ENCODE measurements at regions not wholly inside any gene's neighbourhood (a gene's known extent, or its start where the extent isn't known, plus 50 kb on each side); places are given as distances from the start of the nearest gene placed in this dataset.
"Not testable (repeated sequence)": the region's sequence is repeated elsewhere in the genome, so short reads cannot be mapped to it uniquely, and the experiment has no call there.

GRCh38 chr7:11985971-11986370, 154.0 kb upstream of the THSD7A start:
- no peak for DNase-seq (ENCODE audit: extremely low read depth in 1 of 11, low read depth in 9 of 11, low spot score in 4 of 11)

GRCh38 chr7:11988186-11988585, 156.2 kb upstream of the THSD7A start:
- no peak for DNase-seq (ENCODE audit: extremely low read depth in 1 of 11, low read depth in 9 of 11, low spot score in 4 of 11)

- no peak for DNase-seq (ENCODE audit: extremely low read depth in 1 of 11, low read depth in 9 of 11, low spot score in 4 of 11)
Measured at GRCh38 chr7:12002428-12002827, 170.4 kb upstream of the THSD7A start.

GRCh38 chr7:12004581-12004980, 172.6 kb upstream of the THSD7A start:
- DNase-seq (ENCODE audit: extremely low read depth in 1 of 11, low read depth in 9 of 11, low spot score in 4 of 11), result no peak

GRCh38 chr7:12007576-12007975, 175.6 kb upstream of the THSD7A start:
- no peak for DNase-seq (ENCODE audit: extremely low read depth in 1 of 11, low read depth in 9 of 11, low spot score in 4 of 11)

GRCh38 chr7:12013983-12014382, 182.0 kb upstream of the THSD7A start:
- DNase-seq (ENCODE audit: extremely low read depth in 1 of 11, low read depth in 9 of 11, low spot score in 4 of 11), result no peak

- DNase-seq (ENCODE audit: extremely low read depth in 1 of 11, low read depth in 9 of 11, low spot score in 4 of 11), result no peak
Measured at GRCh38 chr7:12016439-12016838, 184.4 kb upstream of the THSD7A start.

- no peak for DNase-seq (ENCODE audit: extremely low read depth in 1 of 11, low read depth in 9 of 11, low spot score in 4 of 11)
Measured at GRCh38 chr7:12017046-12017445, 185.0 kb upstream of the THSD7A start.

- not testable (repeated sequence) for DNase-seq (ENCODE audit: extremely low read depth in 1 of 11, low read depth in 9 of 11, low spot score in 4 of 11)
Measured at GRCh38 chr7:12022011-12022410, 189.1 kb upstream of the TMEM106B start.

- DNase-seq (ENCODE audit: extremely low read depth in 1 of 11, low read depth in 9 of 11, low spot score in 4 of 11), result no peak
Measured at GRCh38 chr7:12025246-12025645, 185.8 kb upstream of the TMEM106B start.

- no peak for DNase-seq (ENCODE audit: extremely low read depth in 1 of 11, low read depth in 9 of 11, low spot score in 4 of 11)
Measured at GRCh38 chr7:12028508-12028907, 182.6 kb upstream of the TMEM106B start.

GRCh38 chr7:12030116-12030515, 181.0 kb upstream of the TMEM106B start:
- no peak for DNase-seq (ENCODE audit: extremely low read depth in 1 of 11, low read depth in 9 of 11, low spot score in 4 of 11)

GRCh38 chr7:12031186-12031585, 179.9 kb upstream of the TMEM106B start:
- DNase-seq (ENCODE audit: extremely low read depth in 1 of 11, low read depth in 9 of 11, low spot score in 4 of 11), result no peak

GRCh38 chr7:12031638-12032037, 179.5 kb upstream of the TMEM106B start:
- no peak for DNase-seq (ENCODE audit: extremely low read depth in 1 of 11, low read depth in 9 of 11, low spot score in 4 of 11)

- no peak for DNase-seq (ENCODE audit: extremely low read depth in 1 of 11, low read depth in 9 of 11, low spot score in 4 of 11)
Measured at GRCh38 chr7:12032146-12032545, 178.9 kb upstream of the TMEM106B start.

- DNase-seq (ENCODE audit: extremely low read depth in 1 of 11, low read depth in 9 of 11, low spot score in 4 of 11), result not testable (repeated sequence)
Measured at GRCh38 chr7:12043457-12043856, 167.6 kb upstream of the TMEM106B start.

GRCh38 chr7:12052211-12052610, 158.9 kb upstream of the TMEM106B start:
- DNase-seq (ENCODE audit: extremely low read depth in 1 of 11, low read depth in 9 of 11, low spot score in 4 of 11), result no peak

- no peak for DNase-seq (ENCODE audit: extremely low read depth in 1 of 11, low read depth in 9 of 11, low spot score in 4 of 11)
Measured at GRCh38 chr7:12053561-12053960, 157.5 kb upstream of the TMEM106B start.

- no peak for DNase-seq (ENCODE audit: extremely low read depth in 1 of 11, low read depth in 9 of 11, low spot score in 4 of 11)
Measured at GRCh38 chr7:12054830-12055229, 156.3 kb upstream of the TMEM106B start.

- no peak for DNase-seq (ENCODE audit: extremely low read depth in 1 of 11, low read depth in 9 of 11, low spot score in 4 of 11)
Measured at GRCh38 chr7:12056381-12056780, 154.7 kb upstream of the TMEM106B start.

- no peak for DNase-seq (ENCODE audit: extremely low read depth in 1 of 11, low read depth in 9 of 11, low spot score in 4 of 11)
Measured at GRCh38 chr7:12056977-12057376, 154.1 kb upstream of the TMEM106B start.

GRCh38 chr7:12062062-12062461, 149.0 kb upstream of the TMEM106B start:
- no peak for DNase-seq (ENCODE audit: extremely low read depth in 1 of 11, low read depth in 9 of 11, low spot score in 4 of 11)
